ENCODE measurements at regions not wholly inside any gene's neighbourhood (a gene's known extent, or its start where the extent isn't known, plus 50 kb on each side); places are given as distances from the start of the nearest gene placed in this dataset.

GRCh38 chr12:69105101-69105962 is 134.0 kb upstream of the CPSF6 start:
- DNase-seq, result no peak
- H3K27ac Mint-ChIP-seq, result no peak overlapping the region
- no peak overlapping the region for H3K4me3 Mint-ChIP-seq
- H3K9me3 Mint-ChIP-seq, result no peaks in the 10 kb centered on the region
- H3K27me3 Mint-ChIP-seq, result peaks cover 6% of the 10 kb centered on the region
- H3K4me1 Mint-ChIP-seq, result peaks cover 2% of the 10 kb centered on the region
- intact Hi-C loops (cut with micrococcal nuclease), result no loop called here
- H3K36me3 Mint-ChIP-seq (ENCODE audit: low read depth), result no peaks in the 10 kb centered on the region

- intact Hi-C loops (cut with micrococcal nuclease), result no loop called here
- no peaks in the 10 kb centered on the region for H3K36me3 Mint-ChIP-seq (ENCODE audit: low read depth)
- no peaks in the 10 kb centered on the region for H3K9me3 Mint-ChIP-seq
- peaks cover 2% of the 10 kb centered on the region for H3K4me1 Mint-ChIP-seq
- peaks cover 5% of the 10 kb centered on the region for H3K27me3 Mint-ChIP-seq
- no peak overlapping the region for H3K27ac Mint-ChIP-seq
- no peak overlapping the region for H3K4me3 Mint-ChIP-seq
- DNase-seq, result no peak
Observed at GRCh38 chr12:69106482-69107118, 132.8 kb upstream of the CPSF6 start.

GRCh38 chr12:69107541-69107940 is 131.8 kb upstream of the CPSF6 start:
- no peak for DNase-seq
- peaks cover 5% of the 10 kb centered on the region for H3K27me3 Mint-ChIP-seq
- intact Hi-C loops (cut with micrococcal nuclease), result no loop called here
- peaks cover 2% of the 10 kb centered on the region for H3K4me1 Mint-ChIP-seq
- H3K4me3 Mint-ChIP-seq, result no peak overlapping the region
- no peak overlapping the region for H3K27ac Mint-ChIP-seq
- H3K9me3 Mint-ChIP-seq, result no peaks in the 10 kb centered on the region
- H3K36me3 Mint-ChIP-seq (ENCODE audit: low read depth), result no peaks in the 10 kb centered on the region

GRCh38 chr12:69108037-69108436 is 131.3 kb upstream of the CPSF6 start:
- intact Hi-C loops (cut with micrococcal nuclease), result no loop called here
- H3K4me3 Mint-ChIP-seq, result no peak overlapping the region
- no peak overlapping the region for H3K27ac Mint-ChIP-seq
- no peaks in the 10 kb centered on the region for H3K9me3 Mint-ChIP-seq
- DNase-seq, result no peak
- H3K27me3 Mint-ChIP-seq, result peaks cover 5% of the 10 kb centered on the region
- H3K36me3 Mint-ChIP-seq (ENCODE audit: low read depth), result no peaks in the 10 kb centered on the region
- H3K4me1 Mint-ChIP-seq, result no peaks in the 10 kb centered on the region

- no peak overlapping the region for H3K4me3 Mint-ChIP-seq
- intact Hi-C loops (cut with micrococcal nuclease), result no loop called here
Observed at GRCh38 chr12:69112616-69113015, 126.8 kb upstream of the CPSF6 start.

GRCh38 chr12:69115099-69115498 is 124.3 kb upstream of the CPSF6 start:
- Mint-ChIP-seq H3K27ac (no peak overlapping the region), H3K9me3 (no peaks in the 10 kb centered on the region), H3K36me3 (ENCODE audit: low read depth) (no peaks in the 10 kb centered on the region), H3K4me3 (no peak overlapping the region), H3K27me3 (no peaks in the 10 kb centered on the region), H3K4me1 (no peaks in the 10 kb centered on the region)
- intact Hi-C loops (cut with micrococcal nuclease), result no loop called here
- DNase-seq, result no peak

More at GRCh38 chr12:69112616-69113015, 126.8 kb upstream of the CPSF6 start:
- no peaks in the 10 kb centered on the region for H3K9me3 Mint-ChIP-seq
- peaks cover 5% of the 10 kb centered on the region for H3K27me3 Mint-ChIP-seq
- H3K27ac Mint-ChIP-seq, result no peak overlapping the region
- no peak for DNase-seq
- no peaks in the 10 kb centered on the region for H3K4me1 Mint-ChIP-seq
- H3K36me3 Mint-ChIP-seq (ENCODE audit: low read depth), result no peaks in the 10 kb centered on the region

- H3K4me1 Mint-ChIP-seq, result no peaks in the 10 kb centered on the region
- no peak overlapping the region for H3K27ac Mint-ChIP-seq
- H3K4me3 Mint-ChIP-seq, result no peak overlapping the region
- intact Hi-C loops (cut with micrococcal nuclease), result no loop called here
- no peaks in the 10 kb centered on the region for H3K9me3 Mint-ChIP-seq
- DNase-seq, result no peak
- H3K27me3 Mint-ChIP-seq, result no peaks in the 10 kb centered on the region
- H3K36me3 Mint-ChIP-seq (ENCODE audit: low read depth), result no peaks in the 10 kb centered on the region
Observed at GRCh38 chr12:69115951-69116350, 123.4 kb upstream of the CPSF6 start.

GRCh38 chr12:69117566-69118266 is 121.7 kb upstream of the CPSF6 start:
- H3K27ac Mint-ChIP-seq, result no peak overlapping the region
- no peaks in the 10 kb centered on the region for H3K27me3 Mint-ChIP-seq

GRCh38 chr12:69118516-69118915 is 120.9 kb upstream of the CPSF6 start:
- intact Hi-C loops (cut with micrococcal nuclease), result no loop called here
- H3K27ac Mint-ChIP-seq, result no peak overlapping the region
- no peaks in the 10 kb centered on the region for H3K4me1 Mint-ChIP-seq
- no peaks in the 10 kb centered on the region for H3K36me3 Mint-ChIP-seq (ENCODE audit: low read depth)
- DNase-seq, result no peak
- no peaks in the 10 kb centered on the region for H3K27me3 Mint-ChIP-seq
- H3K9me3 Mint-ChIP-seq, result no peaks in the 10 kb centered on the region
- H3K4me3 Mint-ChIP-seq, result no peak overlapping the region

More at GRCh38 chr12:69117566-69118266, 121.7 kb upstream of the CPSF6 start:
- DNase-seq, result no peak
- H3K4me1 Mint-ChIP-seq, result no peaks in the 10 kb centered on the region
- intact Hi-C loops (cut with micrococcal nuclease), result no loop called here
- no peaks in the 10 kb centered on the region for H3K36me3 Mint-ChIP-seq (ENCODE audit: low read depth)
- H3K9me3 Mint-ChIP-seq, result no peaks in the 10 kb centered on the region
- no peak overlapping the region for H3K4me3 Mint-ChIP-seq

GRCh38 chr12:69119770-69120169 is 119.6 kb upstream of the CPSF6 start:
- Mint-ChIP-seq H3K9me3 (no peaks in the 10 kb centered on the region), H3K4me1 (no peaks in the 10 kb centered on the region), H3K27me3 (no peaks in the 10 kb centered on the region), H3K4me3 (no peak overlapping the region), H3K36me3 (ENCODE audit: low read depth) (no peaks in the 10 kb centered on the region), H3K27ac (no peak overlapping the region)
- no peak for DNase-seq
- intact Hi-C loops (cut with micrococcal nuclease), result no loop called here

- no peaks in the 10 kb centered on the region for H3K9me3 Mint-ChIP-seq
- no peaks in the 10 kb centered on the region for H3K27me3 Mint-ChIP-seq
- H3K4me3 Mint-ChIP-seq, result no peak overlapping the region
- intact Hi-C loops (cut with micrococcal nuclease), result no loop called here
- no peaks in the 10 kb centered on the region for H3K36me3 Mint-ChIP-seq (ENCODE audit: low read depth)
- H3K4me1 Mint-ChIP-seq, result no peaks in the 10 kb centered on the region
- no peak overlapping the region for H3K27ac Mint-ChIP-seq
- DNase-seq, result no peak
Observed at GRCh38 chr12:69120354-69120753, 119.0 kb upstream of the CPSF6 start.

GRCh38 chr12:69123311-69123710 is 116.1 kb upstream of the CPSF6 start:
- intact Hi-C loops (cut with micrococcal nuclease), result no loop called here
- Mint-ChIP-seq H3K27ac (no peak overlapping the region), H3K36me3 (ENCODE audit: low read depth) (no peaks in the 10 kb centered on the region), H3K4me3 (no peak overlapping the region), H3K9me3 (no peaks in the 10 kb centered on the region), H3K27me3 (no peaks in the 10 kb centered on the region), H3K4me1 (no peaks in the 10 kb centered on the region)
- DNase-seq, result no peak

GRCh38 chr12:69123919-69124638 is 115.3 kb upstream of the CPSF6 start:
- Mint-ChIP-seq H3K4me3 (no peak overlapping the region), H3K9me3 (no peaks in the 10 kb centered on the region), H3K36me3 (ENCODE audit: low read depth) (no peaks in the 10 kb centered on the region), H3K27me3 (no peaks in the 10 kb centered on the region), H3K27ac (no peak overlapping the region), H3K4me1 (no peaks in the 10 kb centered on the region)
- intact Hi-C loops (cut with micrococcal nuclease), result no loop called here
- DNase-seq, result no peak

- intact Hi-C loops (cut with micrococcal nuclease), result no loop called here
- Mint-ChIP-seq H3K27me3 (peaks cover 2% of the 10 kb centered on the region), H3K36me3 (ENCODE audit: low read depth) (no peaks in the 10 kb centered on the region), H3K9me3 (no peaks in the 10 kb centered on the region), H3K4me3 (no peak overlapping the region), H3K27ac (no peak overlapping the region), H3K4me1 (no peaks in the 10 kb centered on the region)
- DNase-seq, result no peak
Observed at GRCh38 chr12:69129017-69129416, 110.4 kb upstream of the CPSF6 start.
